ENCODE measurements at regions not wholly inside any gene's neighbourhood (a gene's known extent, or its start where the extent isn't known, plus 50 kb on each side); places are given as distances from the start of the nearest gene placed in this dataset.

DNA sequence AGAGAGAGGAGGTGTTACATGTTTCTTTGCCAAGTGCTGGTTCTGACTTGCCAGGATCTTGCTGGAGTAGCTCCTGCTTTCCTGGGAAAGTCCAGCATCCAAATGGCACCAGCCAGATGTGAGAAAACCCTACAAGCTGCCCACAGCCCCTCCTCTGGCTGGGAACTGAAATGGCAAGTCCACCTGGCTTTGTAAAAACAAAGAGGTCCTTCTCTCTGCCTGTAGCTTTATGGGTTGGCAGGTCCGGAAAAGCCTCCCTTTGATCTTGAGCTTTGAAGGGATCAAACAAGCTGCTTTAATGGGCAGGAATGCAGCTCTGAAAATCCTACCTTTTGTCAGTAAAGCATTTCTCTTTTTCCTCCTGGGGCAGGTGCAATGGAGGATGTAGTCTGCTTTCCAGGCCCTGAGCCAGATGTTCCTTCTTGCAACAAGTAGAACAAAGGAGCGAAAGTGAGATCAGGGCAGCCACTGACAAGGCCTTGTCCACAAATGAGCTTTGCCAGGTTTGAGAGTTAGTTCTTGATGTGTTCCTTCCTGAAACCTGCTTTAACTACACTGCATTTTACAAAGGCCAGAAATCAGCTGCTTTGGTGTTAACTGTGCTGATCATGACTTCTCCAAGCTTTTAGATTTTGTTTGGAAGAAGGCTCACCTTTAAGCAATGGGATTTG, 456.7 kb downstream of the ZNF608 start:
- TF ChIP-seq, protein P1, sequence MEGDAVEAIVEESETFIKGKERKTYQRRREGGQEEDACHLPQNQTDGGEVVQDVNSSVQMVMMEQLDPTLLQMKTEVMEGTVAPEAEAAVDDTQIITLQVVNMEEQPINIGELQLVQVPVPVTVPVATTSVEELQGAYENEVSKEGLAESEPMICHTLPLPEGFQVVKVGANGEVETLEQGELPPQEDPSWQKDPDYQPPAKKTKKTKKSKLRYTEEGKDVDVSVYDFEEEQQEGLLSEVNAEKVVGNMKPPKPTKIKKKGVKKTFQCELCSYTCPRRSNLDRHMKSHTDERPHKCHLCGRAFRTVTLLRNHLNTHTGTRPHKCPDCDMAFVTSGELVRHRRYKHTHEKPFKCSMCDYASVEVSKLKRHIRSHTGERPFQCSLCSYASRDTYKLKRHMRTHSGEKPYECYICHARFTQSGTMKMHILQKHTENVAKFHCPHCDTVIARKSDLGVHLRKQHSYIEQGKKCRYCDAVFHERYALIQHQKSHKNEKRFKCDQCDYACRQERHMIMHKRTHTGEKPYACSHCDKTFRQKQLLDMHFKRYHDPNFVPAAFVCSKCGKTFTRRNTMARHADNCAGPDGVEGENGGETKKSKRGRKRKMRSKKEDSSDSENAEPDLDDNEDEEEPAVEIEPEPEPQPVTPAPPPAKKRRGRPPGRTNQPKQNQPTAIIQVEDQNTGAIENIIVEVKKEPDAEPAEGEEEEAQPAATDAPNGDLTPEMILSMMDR (IDR thresholded peaks at IDR 0.05; ENCODE audit: extremely low read depth, insufficient read depth, missing control alignments) = no peak
- in situ Hi-C loops (cut with MboI; ENCODE audit: low pct_unique_long_range_greater_than_20kb, low sequenced_read_pairs, unreplicated experiment) = no loop called here
- DNase-seq (ENCODE audit: low spot score) = no peak

DNA sequence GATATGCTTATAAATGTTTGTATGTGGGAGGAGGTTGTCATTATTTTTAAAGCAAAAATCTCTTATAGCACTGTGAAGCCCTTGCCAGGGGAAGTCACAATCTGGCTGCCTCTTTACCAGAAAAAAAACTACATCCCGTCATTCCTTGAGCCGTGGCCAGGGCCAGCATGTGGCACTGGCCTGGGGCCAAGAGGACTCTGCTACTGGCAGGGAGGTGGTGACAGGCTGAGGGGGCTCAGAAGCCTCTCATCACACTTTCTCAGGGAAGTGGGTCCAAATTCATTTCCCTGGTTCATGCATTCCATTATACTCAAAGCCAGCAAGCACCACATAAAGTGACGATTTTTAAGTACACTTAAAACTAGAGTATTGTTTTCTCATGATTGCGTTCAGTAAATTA, 457.3 kb downstream of the ZNF608 start:
- no peak for DNase-seq (ENCODE audit: low spot score)
- in situ Hi-C loops (cut with MboI; ENCODE audit: low pct_unique_long_range_greater_than_20kb, low sequenced_read_pairs, unreplicated experiment) = no loop called here
- TF ChIP-seq, protein P1 (IDR thresholded peaks at IDR 0.05; ENCODE audit: extremely low read depth, insufficient read depth, missing control alignments) = no peak

DNA sequence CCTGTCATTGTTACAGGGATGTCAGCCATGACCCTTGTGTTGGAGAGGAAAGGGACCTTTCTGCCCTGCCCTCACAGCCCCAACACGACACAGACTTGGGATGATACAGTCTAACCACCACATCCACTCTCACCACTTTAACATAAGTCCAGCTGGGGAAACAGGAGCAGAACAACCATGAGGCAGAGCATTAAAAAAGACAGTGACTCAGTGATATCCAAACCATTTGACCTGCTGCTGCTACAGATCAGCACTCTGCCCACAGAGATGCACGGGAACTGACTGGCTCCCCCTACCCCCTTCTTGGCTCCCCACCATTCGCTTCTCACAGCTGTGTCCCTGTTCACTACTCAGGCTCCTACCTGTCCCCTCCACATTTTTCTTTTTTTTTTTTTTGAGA, 458.6 kb downstream of the ZNF608 start:
- in situ Hi-C loops (cut with MboI; ENCODE audit: low pct_unique_long_range_greater_than_20kb, low sequenced_read_pairs, unreplicated experiment) = no loop called here
- DNase-seq (ENCODE audit: low spot score) = no peak
- TF ChIP-seq, protein P1 (IDR thresholded peaks at IDR 0.05; ENCODE audit: extremely low read depth, insufficient read depth, missing control alignments) = no peak

DNA sequence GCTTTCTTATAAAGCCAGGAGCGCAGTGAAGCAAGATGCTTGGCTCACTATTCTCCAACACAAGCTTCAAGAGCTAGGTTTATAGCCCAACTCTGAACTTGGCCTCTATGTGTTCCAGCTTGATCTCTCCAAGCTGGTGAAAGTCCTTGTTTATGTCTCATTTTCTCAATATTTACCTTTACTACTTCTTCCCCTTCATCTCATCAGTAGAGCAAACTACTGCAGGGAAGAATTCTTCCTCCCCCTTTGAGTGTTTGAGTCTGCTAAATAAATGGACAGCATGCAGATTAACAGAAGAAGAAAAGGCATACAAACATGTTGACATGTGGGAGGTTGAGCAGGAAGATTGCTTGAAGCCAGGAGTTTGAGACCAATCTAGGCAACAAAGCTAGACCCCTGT, 460.7 kb downstream of the ZNF608 start:
- TF ChIP-seq, protein P1 (IDR thresholded peaks at IDR 0.05; ENCODE audit: extremely low read depth, insufficient read depth, missing control alignments) = no peak
- in situ Hi-C loops (cut with MboI; ENCODE audit: low pct_unique_long_range_greater_than_20kb, low sequenced_read_pairs, unreplicated experiment) = no loop called here
- no peak for DNase-seq (ENCODE audit: low spot score)

DNA sequence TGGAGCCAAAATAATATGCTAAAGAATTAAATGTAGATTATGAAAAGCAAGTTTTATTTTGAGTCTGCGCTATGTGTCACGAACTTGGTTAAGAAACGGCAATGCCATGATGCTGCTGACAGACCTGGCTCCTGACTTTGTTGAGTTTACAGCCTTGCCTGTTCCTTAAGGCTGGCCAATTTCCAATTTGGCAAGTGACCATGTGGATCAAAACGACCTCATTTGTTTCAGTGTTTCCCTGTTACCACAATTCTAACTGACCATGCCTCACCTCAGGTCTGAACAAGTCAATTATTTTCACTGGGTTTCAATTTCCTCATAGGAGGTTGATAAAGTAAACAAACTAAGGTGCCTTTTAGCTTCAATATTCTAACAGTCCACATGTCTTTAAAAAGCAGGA, 461.4 kb downstream of the ZNF608 start:
- TF ChIP-seq, protein P1 (IDR thresholded peaks at IDR 0.05; ENCODE audit: extremely low read depth, insufficient read depth, missing control alignments) = no peak
- no peak for DNase-seq (ENCODE audit: low spot score)
- in situ Hi-C loops (cut with MboI; ENCODE audit: low pct_unique_long_range_greater_than_20kb, low sequenced_read_pairs, unreplicated experiment) = no loop called here

DNA sequence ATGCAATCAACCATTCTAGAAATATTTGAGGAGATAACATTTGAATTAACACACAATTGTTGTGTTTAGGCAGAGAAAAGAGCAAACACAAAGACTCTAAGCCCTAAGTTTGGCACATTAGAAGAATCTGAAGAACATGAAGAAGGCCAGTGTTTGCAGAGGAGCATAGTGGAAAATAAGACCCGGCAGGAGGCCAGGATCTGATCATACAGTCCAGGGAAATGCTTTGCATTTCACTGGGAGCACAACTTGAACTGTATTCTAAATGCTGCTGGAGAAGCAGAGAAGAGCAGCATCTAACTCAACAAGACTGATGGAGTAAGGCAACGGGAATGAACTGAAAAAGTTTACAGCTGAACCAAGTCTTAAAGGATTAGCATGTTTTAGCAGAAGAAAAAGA, 463.4 kb downstream of the ZNF608 start:
- TF ChIP-seq, protein P1 (IDR thresholded peaks at IDR 0.05; ENCODE audit: extremely low read depth, insufficient read depth, missing control alignments) = no peak
- in situ Hi-C loops (cut with MboI; ENCODE audit: low pct_unique_long_range_greater_than_20kb, low sequenced_read_pairs, unreplicated experiment) = no loop called here
- DNase-seq (ENCODE audit: low spot score) = no peak
